Activated gamma-delta T cell treated with anti-CD3 and anti-CD28 coated beads, Interleukin-2, amount 50 U/mL, for 16 hours (primary cell): ENCODE measurements at regions not wholly inside any gene's neighbourhood (a gene's known extent, or its start where the extent isn't known, plus 50 kb on each side); places are given as distances from the start of the nearest gene placed in this dataset.
"Not testable (repeated sequence)": the region's sequence is repeated elsewhere in the genome, so short reads cannot be mapped to it uniquely, and the experiment has no call there.

Source experiments
- DNase-seq: peaks from one replicate; pipeline ENCODE4 v3.0.0-alpha.2; 2020; ENCODE audit warnings: low read depth

DNA sequence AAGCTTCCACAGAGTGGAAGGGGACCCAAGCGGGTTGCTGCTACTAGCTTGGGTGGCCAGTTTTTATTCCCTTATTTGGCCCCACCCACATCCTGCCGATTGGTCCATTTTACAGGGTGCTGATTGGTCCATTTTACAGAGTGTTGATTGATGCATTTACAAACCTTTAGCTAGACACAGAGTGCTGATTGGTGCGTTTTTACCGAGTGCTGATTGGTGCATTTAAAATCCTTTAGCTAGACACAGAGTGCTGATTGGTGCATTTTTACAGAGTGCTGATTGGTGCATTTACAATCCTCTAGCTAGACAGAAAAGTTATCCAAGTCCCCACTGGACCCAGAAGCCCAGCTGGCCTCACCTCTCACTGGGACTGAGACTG, 187.0 kb upstream of the KCNMB2 start:
- DNase-seq, result not testable (repeated sequence)

DNA sequence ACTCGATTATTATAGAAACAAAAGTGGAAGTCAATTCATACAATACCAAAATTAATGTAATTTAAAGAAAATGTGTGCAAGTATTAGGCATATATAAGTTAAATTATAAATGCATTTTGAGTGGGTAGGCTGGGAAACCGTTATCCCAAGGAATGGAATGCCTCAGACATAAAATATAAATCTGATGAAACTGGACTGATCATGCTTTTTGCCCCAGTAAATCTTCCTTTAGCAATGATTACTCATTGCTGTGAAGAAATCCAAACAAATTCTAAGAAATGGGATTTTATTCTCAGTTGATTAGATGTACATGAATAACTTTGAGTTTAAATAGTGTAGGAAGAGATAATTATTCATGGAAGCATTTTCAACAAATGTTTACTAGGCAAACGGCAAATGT, 185.5 kb upstream of the KCNMB2 start:
- DNase-seq, result no peak

DNA sequence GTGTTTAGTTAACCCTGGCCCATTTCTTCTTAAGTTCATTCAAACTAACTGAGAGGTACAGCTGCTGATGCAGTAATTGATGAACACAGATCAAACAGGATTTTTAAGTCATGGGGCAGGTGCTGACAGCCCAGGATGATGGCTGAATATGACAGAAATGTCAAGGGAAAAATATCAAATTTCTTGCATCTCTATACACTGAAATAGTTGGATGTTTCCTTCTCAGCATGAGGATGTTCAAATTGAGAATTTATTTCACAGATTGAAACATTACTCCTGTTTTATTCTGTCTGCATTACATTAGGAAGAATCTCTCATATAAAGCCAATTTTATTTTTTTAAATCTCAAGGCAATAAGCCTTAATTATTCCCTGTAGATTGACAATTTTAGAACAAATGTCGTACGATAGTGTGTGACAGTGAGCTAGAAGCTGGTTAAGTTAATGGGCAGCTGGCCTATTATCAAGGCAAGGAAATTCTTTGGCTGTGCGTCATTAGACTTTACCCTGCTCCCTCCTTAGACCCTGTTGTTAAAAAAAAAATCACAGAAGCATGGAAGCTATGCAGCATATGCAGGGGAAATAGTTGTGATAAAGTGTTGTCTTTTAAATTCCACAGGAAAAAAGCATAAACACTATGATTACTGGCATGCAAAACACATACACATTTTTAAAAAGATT, 183.8 kb upstream of the KCNMB2 start:
- DNase-seq, result no peak

DNA sequence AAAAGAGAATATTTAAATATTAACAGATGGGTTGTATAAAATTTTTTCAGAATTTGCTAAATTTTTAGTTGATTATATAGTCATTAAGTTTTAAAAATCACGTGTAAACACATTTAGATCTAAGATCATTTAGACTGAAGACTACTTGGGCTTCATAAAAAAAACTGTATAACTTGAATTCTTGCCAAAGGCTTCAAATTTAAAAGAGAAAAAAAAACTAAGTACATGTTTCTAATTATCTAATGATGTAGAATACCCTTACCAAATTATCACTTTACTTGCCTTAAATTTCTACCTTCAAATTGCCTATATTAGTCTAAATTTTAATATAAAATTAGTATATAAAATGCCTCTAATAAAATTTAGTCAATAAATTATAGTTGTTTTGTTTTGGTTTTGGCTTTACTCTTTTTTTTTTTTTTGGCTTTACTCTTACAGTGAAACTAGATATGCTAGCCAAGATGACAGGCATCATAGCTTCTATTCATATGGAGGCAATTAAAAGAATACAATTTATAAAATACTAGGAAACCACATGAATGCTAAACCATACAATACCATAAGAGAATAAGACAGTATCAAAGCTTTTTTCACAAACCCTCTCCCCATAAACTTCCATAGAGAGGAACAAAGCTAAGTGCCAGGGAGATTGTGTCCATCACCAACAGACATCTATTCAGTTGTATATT, 183.1 kb upstream of the KCNMB2 start:
- no peak for DNase-seq

DNA sequence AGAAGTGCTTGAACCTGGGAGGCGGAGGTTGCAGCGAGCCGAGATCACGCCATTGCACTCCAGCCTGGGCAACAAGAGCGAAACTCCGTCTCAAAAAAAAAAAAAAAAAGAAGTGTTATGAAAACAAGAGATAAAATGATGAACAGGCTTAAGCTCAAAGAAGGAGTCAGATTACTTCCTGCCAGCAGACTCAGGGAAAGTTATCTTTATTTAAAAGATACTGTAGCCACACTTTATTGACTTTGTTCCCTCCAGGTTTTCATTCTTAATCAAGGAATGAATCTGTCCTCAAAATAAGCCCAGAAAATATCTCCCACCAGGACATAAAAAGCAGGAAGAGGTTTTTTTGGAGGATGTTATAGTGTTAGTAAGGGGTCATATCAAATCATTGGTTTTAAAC, 176.5 kb upstream of the KCNMB2 start:
- DNase-seq, result no peak

DNA sequence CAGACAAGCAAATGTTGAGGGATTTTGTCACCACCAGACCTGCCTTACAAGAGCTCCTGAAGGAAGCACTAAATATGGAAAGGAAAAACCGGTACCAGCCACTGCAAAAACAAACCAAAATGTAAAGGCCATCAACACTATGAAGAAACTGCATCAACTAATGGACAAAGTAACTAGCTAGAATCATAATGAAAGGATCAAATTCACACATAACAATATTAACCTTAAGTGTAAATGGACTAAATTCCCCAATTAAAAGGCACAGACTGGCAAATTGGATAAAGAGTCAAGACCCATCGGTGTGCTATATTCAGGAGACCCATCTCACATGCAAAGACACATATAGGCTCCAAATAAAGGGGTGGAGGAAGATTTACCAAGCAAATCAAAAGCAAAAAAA, 173.2 kb upstream of the KCNMB2 start:
- not testable (repeated sequence) for DNase-seq

DNA sequence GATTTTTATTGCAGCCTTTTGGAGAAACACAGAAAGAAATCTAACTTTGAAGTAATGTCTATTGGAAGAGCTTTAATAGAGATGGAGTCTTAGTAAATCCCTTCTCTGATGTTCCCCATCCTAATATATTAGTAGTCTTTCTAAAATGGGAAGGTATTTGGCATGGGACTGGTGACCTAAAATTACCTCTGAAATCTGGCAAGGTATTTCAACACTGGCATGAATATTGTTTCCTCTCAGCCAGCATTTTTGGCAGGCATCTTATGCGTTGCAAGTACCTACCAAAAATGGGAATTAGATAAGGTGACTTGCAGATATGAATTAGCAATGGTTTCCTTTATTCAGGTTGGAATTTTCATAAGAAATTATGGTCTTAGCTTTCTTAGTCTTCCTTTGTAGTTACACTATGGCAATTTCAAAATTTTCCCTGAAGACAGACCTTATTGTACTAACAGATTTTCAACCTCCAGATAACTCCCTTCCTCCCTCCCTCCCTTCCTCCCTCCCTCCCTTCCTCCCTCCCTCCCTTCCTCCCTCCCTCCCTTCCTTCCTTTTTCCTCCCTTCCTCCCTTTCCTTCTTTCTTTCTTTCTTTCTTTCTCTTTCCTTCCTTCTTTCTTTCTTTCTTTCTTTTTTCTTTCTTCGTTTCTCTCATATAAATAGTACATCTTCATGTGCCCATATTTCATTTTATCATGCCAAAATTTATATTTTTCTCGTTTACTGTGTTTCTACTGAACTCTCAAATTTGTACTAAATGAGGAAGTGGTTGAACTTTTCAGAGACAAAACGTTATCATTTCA, 168.2 kb upstream of the KCNMB2 start:
- DNase-seq, result no peak

DNA sequence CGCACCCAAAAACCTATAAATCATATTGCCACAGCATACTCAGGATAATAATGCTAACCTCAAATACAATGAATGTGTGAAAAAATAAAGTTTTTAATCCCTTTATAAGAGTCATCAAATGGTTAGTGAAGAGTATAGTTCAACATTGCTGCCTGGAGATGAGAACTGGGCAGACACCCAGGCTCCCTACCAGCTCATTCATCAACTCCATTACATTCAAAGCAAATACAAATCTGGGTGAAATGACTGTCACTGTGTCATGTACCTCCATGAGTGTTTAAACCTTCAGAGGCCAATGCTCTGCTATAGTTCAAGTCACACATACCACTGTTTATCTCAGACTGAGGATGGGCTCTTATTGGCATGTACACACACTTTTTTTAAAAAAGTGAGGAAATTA, 167.2 kb upstream of the KCNMB2 start:
- no peak for DNase-seq

DNA sequence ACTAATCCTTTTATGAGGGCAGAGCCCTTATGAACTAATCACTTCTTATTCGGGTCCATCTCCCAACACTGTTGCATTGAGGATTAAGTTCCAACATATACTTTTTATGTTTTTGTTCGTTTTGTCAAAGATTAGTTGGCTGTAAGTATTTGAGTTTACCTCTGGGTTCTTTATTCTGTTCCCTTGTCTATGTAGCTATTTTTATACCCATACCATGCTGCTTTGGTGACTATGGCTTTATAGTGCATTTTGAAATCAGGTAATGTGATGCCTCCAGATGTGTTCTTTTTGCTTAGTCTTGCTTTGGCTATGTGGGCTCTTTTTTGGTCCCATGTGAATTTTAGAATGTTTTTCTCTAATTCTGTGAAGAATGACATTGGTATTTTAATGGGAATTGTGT, 166.4 kb upstream of the KCNMB2 start:
- DNase-seq, result no peak

DNA sequence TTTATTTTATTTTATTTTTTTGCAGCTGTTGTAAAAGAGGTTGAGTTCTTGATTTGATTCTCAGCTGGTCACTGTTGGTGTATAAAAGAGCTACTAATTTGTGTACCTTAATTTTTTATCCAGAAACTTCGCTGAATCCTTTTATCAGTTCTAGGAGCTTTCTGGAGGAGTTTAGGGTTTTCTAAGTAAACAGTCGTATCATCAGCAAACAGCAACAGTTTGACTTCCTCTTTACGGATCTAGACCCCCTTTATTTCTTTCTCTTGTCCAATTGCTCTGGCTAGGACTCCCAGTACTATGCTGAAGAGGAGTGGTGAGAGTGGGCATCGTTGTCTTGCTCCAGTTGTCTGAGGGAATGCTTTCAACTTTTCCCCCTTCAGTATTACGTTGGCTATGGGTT, 165.8 kb upstream of the KCNMB2 start:
- no peak for DNase-seq

DNA sequence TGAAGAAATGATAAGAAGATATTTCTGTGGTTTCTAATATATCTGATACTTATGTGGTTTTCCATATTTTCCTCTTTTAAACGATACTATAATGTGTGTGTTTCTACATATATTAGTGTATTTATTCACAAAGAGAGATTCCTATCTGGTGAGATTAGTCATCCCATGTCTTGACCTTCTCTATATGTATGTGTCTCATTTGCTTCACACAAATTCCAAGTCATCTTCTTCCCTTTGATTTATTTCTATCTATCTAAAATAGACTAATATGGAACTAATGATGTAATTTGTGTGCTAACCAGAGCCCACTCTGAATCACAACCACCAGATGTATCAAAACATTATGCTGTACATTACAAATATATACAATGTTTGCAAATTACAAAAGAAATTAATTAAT, 154.7 kb upstream of the KCNMB2 start:
- DNase-seq, result no peak

DNA sequence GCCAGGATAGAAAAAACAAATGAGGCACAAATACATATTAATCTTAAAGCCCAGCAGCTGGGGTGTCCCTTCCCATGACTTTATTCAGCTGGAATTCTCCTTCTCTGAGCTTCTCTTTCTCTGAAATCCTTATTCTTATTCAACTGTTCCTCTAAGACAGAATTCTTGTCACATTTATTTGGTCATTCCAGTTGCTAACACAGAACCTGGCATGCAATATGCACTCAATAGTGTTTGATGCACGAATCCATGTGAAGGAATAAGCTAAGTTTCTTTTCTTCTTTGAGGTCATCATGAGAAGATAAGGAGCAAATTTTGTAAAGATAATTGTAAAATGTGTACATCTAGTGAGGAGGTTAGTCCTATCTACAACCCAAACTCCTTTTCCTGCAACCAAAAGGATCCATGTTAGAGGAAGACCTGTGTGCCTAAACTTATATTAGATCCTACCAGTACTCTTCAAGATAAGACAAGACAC, 154.2 kb upstream of the KCNMB2 start:
- DNase-seq, result no peak

DNA sequence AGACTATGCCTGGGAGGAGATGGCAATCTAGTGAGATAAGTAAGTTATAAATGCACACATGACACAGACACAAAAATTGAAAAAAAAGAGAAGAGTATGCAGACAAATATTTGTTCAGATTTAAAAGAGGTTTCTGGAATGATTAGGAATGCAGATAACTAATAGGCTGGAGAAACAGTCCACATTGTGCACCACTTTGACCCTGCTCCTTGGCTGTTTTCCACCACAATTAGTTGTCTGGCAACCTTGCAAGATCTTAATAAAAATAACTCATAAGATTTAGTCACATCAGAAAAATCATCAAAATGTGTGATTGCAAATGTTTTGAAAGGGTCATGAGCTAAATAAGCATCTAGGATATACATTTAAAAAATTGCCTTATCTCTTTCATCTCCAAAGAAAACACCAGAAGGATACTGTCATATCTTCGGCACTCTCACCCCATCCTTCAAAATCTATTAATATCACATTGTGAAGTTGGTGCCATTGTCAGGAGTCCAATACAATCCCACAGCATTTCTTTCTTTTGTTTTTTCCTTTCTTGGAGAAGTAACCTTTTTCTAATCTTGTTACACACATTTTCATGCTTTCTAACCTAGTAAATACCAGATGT, 153.7 kb upstream of the KCNMB2 start:
- DNase-seq, result no peak

DNA sequence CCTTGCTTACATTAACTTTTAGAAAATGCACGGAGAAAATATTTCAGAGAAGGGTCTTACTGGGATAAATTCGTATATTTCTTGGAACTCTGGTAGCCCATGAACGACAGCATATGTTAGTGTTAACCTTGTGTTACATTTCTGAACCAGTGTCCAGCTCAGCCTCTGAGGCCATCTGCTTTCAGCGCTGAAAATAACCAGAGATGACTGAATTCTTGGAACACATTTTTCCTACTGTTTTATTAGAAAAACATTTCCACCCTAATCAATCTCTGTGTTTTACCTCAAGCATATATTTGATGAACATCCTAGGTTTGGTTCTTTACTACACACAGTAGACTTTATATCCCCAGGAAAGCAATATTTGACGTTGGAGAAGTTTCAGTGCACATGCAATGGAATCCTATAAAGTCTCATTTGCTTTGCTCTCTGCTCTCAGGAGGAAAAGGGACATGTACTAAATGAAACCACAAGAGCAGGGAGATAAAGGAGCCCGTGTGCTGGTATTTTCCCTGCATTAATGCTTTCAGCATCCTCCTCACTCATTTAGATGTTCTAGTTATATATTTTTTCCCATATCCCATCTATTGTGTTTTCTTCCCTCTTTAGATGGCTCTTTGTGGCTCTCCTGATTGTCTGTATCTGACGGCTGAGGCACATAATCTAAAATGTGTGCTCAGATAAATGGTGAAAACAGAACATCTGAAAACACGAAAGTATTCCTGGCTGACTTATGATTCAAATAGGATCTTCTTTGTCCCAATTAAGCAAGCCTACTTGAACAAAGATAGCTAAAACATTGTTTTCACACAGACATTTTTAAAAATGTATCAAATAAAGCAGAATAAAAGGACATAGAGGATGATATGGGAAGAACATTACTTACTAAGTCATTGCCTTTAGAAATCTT, 151.7 kb upstream of the KCNMB2 start:
- DNase-seq, result no peak

DNA sequence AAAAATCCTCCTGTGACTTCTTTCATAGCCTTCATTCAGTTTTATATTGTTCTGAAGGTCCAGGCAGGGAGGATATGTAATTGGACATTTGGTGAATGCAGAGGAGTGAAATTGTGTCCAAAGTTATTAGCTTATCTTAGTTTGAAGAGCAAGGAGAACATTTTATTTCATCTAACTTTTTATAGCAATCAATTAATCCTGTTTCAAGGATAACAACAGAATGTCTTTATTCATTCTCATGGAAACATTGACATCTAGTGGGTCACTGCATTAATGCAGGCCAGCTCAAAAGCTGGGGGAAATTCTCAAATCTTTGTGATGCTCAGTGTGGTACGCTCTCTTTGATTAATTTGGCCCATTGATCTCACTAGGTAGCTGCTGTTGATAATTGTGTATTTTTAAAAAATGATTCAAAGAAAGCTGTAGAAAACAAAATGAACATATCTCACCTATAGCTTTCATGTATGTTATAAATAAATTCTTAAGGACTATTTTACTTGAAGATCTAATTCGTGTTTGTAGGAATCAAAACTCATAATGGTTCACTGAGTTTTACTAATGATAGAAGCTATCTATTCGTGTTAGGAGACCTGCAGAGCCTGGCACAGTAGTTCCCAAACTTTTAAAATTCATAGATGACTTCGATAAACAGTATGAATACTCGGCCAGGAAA, 150.8 kb upstream of the KCNMB2 start:
- DNase-seq, result no peak

DNA sequence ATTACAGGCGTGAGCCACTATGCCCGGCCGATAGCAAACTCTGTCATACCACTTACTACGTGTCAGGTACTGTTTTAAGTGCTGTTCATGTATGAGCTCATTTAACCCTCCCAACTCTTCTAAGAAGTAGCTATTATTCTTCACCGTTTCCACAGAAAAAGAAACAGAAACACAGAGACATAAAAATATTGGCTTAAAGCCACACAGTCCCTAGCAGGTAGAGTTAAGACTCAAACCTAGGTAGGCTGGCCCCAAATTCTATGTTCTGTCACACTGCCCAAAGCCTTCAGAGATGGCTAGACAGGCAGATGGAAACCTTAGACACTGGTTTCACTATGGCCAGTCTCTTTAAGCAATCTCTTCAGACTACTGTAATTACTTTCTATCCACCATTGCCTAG, 149.8 kb upstream of the KCNMB2 start:
- no peak for DNase-seq

DNA sequence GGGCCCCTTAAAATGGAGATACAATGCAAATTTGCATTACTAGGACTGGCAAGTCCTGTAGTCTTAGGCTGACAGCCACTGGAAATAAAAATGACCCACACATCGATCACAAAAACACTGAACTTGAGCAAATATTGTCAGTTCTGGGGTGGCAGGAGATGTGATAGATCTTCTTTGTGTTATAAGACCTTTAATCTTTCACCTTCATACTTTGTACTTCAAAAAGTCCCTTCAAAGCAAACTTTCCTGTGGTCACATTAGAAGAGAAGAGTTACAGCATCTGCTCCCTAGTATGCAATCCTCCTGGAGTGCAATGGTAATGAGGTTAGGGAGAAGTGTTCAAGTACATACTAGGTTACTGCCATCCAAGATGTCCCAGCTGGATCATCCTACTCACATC, 149.4 kb upstream of the KCNMB2 start:
- DNase-seq, result no peak

DNA sequence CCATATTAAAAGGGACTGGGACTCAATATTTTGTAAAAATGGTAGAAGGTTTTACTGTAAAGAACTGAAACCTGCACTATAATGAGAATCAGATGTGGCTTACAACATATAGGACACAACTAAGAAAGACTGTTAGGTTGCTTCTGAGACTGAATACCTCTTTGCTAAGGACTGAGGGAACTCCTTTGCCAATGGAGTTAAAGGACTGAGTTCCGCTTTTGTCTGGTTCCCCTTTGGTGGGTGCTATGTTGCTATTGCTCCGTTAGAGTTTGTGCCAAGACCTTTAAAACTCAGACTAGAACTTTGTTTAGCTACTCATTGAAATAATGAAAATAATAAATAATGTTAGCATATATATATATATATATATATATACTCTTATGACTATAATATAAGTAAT, 147.8 kb upstream of the KCNMB2 start:
- DNase-seq, result no peak

DNA sequence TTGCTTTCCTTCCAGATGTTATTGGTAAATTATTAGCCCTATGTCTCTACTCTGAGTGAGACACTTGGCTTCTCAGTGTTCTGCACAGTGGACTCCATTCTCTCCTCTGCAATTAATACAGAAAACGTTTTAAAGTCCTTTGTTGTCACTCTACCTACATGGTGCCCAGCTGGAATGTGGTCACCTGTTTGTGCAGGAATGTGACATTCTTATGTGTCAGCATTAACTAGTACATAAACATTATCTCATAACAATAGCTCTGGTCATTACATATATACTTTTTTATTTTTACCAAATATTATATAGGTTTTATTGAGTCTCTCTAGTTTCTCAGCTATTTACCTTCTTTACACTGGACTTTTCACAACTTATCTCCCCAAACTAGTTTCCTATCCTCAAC, 147.0 kb upstream of the KCNMB2 start:
- no peak for DNase-seq

DNA sequence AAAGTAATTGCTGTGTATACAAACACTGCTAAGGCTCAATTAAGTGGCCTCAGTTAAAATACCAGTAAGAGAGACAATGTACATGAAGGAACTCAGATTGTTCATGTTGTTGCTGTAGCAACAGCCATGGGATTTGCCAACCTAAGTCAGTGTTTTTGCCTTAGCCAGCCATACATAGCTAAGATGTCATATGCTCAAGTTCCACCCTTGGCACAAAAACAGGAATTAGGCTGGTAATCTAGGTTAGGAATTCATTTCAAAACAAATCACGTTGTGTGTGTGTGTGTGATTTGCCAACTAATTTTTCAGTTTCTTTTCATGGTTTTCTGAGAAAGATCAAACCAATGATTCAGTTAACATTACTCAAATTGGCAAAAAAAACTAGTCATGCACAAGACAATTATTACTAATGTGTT, 143.7 kb upstream of the KCNMB2 start:
- DNase-seq, result no peak

DNA sequence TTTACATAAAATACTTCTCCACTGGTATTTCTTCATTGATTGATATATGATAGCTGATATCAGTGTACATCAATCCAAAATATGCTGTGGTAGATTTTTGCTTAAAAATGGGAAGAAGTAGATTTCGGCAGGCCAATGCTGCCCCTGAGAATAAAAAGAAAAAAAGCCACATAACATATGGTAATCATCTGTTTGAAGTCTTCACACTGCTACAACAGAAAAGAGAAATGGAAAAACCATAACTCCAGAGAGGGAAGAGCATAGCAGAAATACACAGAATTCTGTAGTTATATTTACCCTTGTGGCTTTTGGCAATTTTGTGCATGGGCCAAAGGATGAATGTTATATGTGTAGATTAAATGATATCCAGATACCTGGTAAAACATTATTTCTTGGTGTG, 143.1 kb upstream of the KCNMB2 start:
- no peak for DNase-seq
